PC-3 (cell line): ENCODE measurements at regions not wholly inside any gene's neighbourhood (a gene's known extent, or its start where the extent isn't known, plus 50 kb on each side); places are given as distances from the start of the nearest gene placed in this dataset.

ENCODE experiments used
- ATAC-seq: fragments of 200-7000 bp; cut with Tn5 transposase; 2 replicates; pipeline ENCODE4 v1.9.1; 2020; ENCODE audit warnings: mild to moderate bottlenecking, moderate library complexity
- BruUV-seq: library from RNA; stranded (reverse); fragments of 400-500 nt; replicated peaks from 2 replicates; lab custom pipeline; 2021; lab: Mats Ljungman, UMichigan
- CTCF ChIA-PET: fragments of 300-600 bp; sonication (Branson Sonifier 250); formaldehyde crosslinking; loops from one replicate; lab custom pipeline; 2022; ENCODE audit warnings: antibody characterized with exemption; lab: Charles Lee
- POLR2A ChIA-PET: fragments of 300-600 bp; sonication (Branson Sonifier 250); formaldehyde crosslinking; loops from one replicate; lab custom pipeline; 2022; ENCODE audit warnings: antibody characterized with exemption; ENCODE audit not compliant: unreplicated experiment; lab: Charles Lee
- DNase-seq: peaks from one replicate; pipeline ENCODE4 v3.0.0-alpha.2; 2015
- H2AFZ ChIP-seq: fragments of 300-600 bp; sonication (generic); 2 replicates; pipeline ENCODE4 v1.6.0; 2016; ENCODE audit warnings: antibody characterized with exemption, low read length
- H3F3A ChIP-seq: fragments of 300-600 bp; sonication (generic); one replicate; pipeline ENCODE4 v1.6.0; 2017; ENCODE audit warnings: antibody characterized with exemption, low read length, control low read depth, mild to moderate bottlenecking; ENCODE audit not compliant: unreplicated experiment
- H3K27ac ChIP-seq: fragments of 300-600 bp; sonication (generic); 2 replicates; pipeline ENCODE4 v1.5.1; 2016; ENCODE audit warnings: mild to moderate bottlenecking, low read length
- H3K27me3 ChIP-seq: fragments of 300-600 bp; sonication (generic); 2 replicates; pipeline ENCODE4 v1.6.1; 2016; ENCODE audit warnings: low read length, mixed read lengths
- H3K36me3 ChIP-seq: fragments of 300-600 bp; sonication (generic); 2 replicates; pipeline ENCODE4 v1.6.1; 2016; ENCODE audit warnings: low read depth, mixed run types, low read length, mixed read lengths
- H3K4me1 ChIP-seq: fragments of 300-600 bp; sonication (generic); 2 replicates; pipeline ENCODE4 v1.5.1; 2016; ENCODE audit warnings: low read length; ENCODE audit not compliant: insufficient read depth
- H3K4me2 ChIP-seq: fragments of 300-600 bp; sonication (generic); 2 replicates; pipeline ENCODE4 v1.6.0; 2016; ENCODE audit warnings: low read length
- H3K4me3 ChIP-seq: fragments of 300-600 bp; sonication (generic); 2 replicates; pipeline ENCODE4 v1.5.1; 2016; ENCODE audit warnings: mild to moderate bottlenecking, low read length, mixed read lengths
- H3K79me2 ChIP-seq: fragments of 300-600 bp; sonication (generic); 2 replicates; pipeline ENCODE4 v1.6.1; 2017; ENCODE audit warnings: low read length, mixed read lengths
- H3K9ac ChIP-seq: fragments of 300-600 bp; sonication (generic); 2 replicates; pipeline ENCODE4 v1.6.0; 2016; ENCODE audit warnings: mild to moderate bottlenecking, low read length
- H3K9me2 ChIP-seq: fragments of 300-600 bp; sonication (generic); replicated peaks from 2 replicates; pipeline ENCODE4 v1.6.1; 2016; ENCODE audit warnings: mixed run types, low read length, mixed read lengths
- H3K9me3 ChIP-seq: fragments of 300-600 bp; sonication (generic); 2 replicates; pipeline ENCODE4 v1.6.1; 2016; ENCODE audit warnings: low read length, mixed read lengths
- H4K20me1 ChIP-seq: fragments of 300-600 bp; sonication (generic); 2 replicates; pipeline ENCODE4 v1.6.1; 2016; ENCODE audit warnings: low read length, mixed read lengths
- EZH2 ChIP-seq: fragments of 300-600 bp; sonication (generic); IDR thresholded peaks from one replicate; pipeline ENCODE4 v1.6.1; 2017; ENCODE audit warnings: antibody characterized with exemption, mild to moderate bottlenecking, low read length; ENCODE audit not compliant: unreplicated experiment
- EZH2phosphoT487 ChIP-seq: fragments of 300-600 bp; sonication (generic); IDR thresholded peaks from 2 replicates; pipeline ENCODE4 v1.6.1; 2018; ENCODE audit warnings: mild to moderate bottlenecking, antibody characterized with exemption, low read length, borderline replicate concordance
- intact Hi-C: fragments of 100-400 bp; cut with micrococcal nuclease; formaldehyde crosslinking; loops from 2 replicates; pipeline ENCODE4 v1.9.0; 2023
- TF ChIP-seq, protein P1 (sequence below): fragments of 300-600 bp; sonication (generic); conservative IDR thresholded peaks from 2 replicates; pipeline ENCODE4 v1.5.1; 2017; ENCODE audit warnings: antibody characterized with exemption, low read depth, mild to moderate bottlenecking, low read length

DNA sequence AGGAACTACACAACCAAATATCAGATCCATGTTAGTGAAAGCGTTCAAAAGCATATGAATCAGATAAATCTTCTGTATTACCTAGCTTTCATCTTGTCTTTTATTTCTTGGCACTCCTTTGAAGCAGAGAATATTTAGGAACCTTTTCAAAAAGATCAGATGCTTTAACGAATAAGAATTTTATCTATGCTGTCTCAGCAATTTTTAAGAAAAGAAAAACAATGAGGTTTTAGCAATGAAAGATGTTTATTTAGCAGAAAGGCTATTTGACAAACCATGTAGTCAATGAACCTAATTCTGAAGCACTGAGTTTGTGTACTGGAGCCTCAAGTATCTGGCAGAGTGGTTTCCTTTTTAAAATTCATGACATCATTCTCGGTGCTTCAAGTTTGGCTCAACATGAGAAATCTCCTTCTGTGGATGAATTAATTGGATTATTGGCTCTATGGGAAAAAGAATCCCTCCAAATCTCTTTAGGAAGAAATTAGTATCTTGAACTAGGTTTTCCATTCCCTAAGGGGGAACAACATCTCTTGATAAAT is 534.7 kb downstream of the CAAP1 start:
- Histone ChIP-seq H2AFZ (no peak overlapping the region), H3F3A (no peaks in the 10 kb centered on the region), H3K36me3 (no peaks in the 10 kb centered on the region), H3K27ac (no peak overlapping the region), H3K4me1 (no peaks in the 10 kb centered on the region), H3K9me2 (no peaks in the 10 kb centered on the region), H3K27me3 (no peaks in the 10 kb centered on the region), H3K79me2 (no peaks in the 10 kb centered on the region), H3K4me3 (no peak overlapping the region), H3K4me2 (no peak overlapping the region), H3K9ac (no peak overlapping the region), H4K20me1 (no peaks in the 10 kb centered on the region), H3K9me3 (no peaks in the 10 kb centered on the region)
- TF ChIP-seq EZH2 (no peak), EZH2phosphoT487 (no peak)
- TF ChIP-seq, protein P1, sequence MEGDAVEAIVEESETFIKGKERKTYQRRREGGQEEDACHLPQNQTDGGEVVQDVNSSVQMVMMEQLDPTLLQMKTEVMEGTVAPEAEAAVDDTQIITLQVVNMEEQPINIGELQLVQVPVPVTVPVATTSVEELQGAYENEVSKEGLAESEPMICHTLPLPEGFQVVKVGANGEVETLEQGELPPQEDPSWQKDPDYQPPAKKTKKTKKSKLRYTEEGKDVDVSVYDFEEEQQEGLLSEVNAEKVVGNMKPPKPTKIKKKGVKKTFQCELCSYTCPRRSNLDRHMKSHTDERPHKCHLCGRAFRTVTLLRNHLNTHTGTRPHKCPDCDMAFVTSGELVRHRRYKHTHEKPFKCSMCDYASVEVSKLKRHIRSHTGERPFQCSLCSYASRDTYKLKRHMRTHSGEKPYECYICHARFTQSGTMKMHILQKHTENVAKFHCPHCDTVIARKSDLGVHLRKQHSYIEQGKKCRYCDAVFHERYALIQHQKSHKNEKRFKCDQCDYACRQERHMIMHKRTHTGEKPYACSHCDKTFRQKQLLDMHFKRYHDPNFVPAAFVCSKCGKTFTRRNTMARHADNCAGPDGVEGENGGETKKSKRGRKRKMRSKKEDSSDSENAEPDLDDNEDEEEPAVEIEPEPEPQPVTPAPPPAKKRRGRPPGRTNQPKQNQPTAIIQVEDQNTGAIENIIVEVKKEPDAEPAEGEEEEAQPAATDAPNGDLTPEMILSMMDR = no peak
- ChIA-PET POLR2A (no interaction called here), CTCF (no interaction called here)
- no TSS peak for BruUV-seq
- no peak for ATAC-seq
- DNase-seq = no peak
- intact Hi-C loops = no loop called here

DNA sequence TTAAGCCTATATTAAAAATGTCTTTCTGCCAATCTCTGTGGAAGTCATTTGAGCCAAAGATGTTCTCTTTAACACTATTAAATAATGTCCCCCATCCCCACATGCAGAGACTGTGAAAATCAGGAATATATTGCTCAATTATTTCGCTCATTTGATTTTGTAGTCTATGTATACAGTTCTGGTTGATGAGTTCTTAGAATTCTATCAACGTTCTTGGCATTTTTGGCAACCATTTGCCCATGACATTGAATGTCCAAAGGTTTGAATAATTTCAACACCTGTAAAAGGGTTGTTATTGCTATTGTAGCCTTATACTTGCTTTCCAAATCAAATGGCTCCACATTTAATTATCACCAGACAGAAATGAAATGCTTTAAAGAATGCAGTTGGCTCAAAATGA is 536.1 kb downstream of the CAAP1 start:
- no peak overlapping the region for H3K4me3 ChIP-seq
- no peaks in the 10 kb centered on the region for H3K9me3 ChIP-seq
- CTCF ChIA-PET = no interaction called here
- no peak overlapping the region for H2AFZ ChIP-seq
- no peaks in the 10 kb centered on the region for H3K79me2 ChIP-seq
- intact Hi-C loops = no loop called here
- H4K20me1 ChIP-seq = no peaks in the 10 kb centered on the region
- H3K9ac ChIP-seq = no peak overlapping the region
- no peak overlapping the region for H3K27ac ChIP-seq
- ATAC-seq = no peak
- POLR2A ChIA-PET = no interaction called here
- no peaks in the 10 kb centered on the region for H3F3A ChIP-seq
- no peaks in the 10 kb centered on the region for H3K4me1 ChIP-seq
- H3K9me2 ChIP-seq = no peaks in the 10 kb centered on the region
- no peaks in the 10 kb centered on the region for H3K27me3 ChIP-seq
- H3K36me3 ChIP-seq = no peaks in the 10 kb centered on the region
- TF ChIP-seq EZH2phosphoT487 = no peak
- no peak for TF ChIP-seq EZH2
- TF ChIP-seq, protein P1 = no peak
- no peak for DNase-seq
- BruUV-seq = no TSS peak
- H3K4me2 ChIP-seq = no peak overlapping the region

DNA sequence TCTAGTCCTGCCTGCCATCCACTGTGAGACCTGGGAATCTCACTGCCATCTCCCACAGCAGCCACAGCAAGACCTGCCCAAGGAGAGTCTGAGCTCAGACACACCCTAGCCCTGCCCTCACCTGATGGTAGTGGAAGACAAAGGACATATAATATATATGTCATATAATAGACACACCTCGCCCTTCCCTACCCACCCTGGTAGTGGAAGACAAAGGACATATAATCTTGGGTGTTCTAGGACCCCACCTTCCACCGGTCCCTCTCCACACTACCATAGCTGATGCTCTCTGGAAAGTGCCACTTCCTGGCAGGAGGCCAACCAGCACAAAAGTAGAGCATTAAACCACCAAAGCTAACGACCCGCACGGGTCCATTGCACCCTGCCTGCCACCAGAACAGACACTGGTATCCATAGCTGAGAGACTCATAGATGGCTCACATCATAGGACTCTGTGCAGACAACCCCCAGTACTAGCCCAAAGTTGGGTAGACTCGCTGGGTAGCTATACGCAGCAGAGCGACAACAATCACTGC is 545.6 kb downstream of the CAAP1 start:
- Histone ChIP-seq H3K4me2 (no peak overlapping the region), H3K4me1 (no peaks in the 10 kb centered on the region), H4K20me1 (no peaks in the 10 kb centered on the region), H3K4me3 (no peak overlapping the region), H3K9me2 (no peaks in the 10 kb centered on the region), H3F3A (no peaks in the 10 kb centered on the region), H2AFZ (no peak overlapping the region), H3K79me2 (no peaks in the 10 kb centered on the region), H3K27me3 (no peaks in the 10 kb centered on the region), H3K9me3 (no peaks in the 10 kb centered on the region), H3K27ac (no peak overlapping the region), H3K36me3 (no peaks in the 10 kb centered on the region), H3K9ac (no peak overlapping the region)
- BruUV-seq = no TSS peak
- CTCF ChIA-PET = no interaction called here
- POLR2A ChIA-PET = no interaction called here
- DNase-seq (no peak), ATAC-seq (no peak)
- TF ChIP-seq, protein P1 = no peak
- no peak for TF ChIP-seq EZH2phosphoT487
- no peak for TF ChIP-seq EZH2
- intact Hi-C loops = no loop called here
